Brain pericyte (primary cell): ENCODE measurements at regions not wholly inside any gene's neighbourhood (a gene's known extent, or its start where the extent isn't known, plus 50 kb on each side); places are given as distances from the start of the nearest gene placed in this dataset.
"Not testable (repeated sequence)": the region's sequence is repeated elsewhere in the genome, so short reads cannot be mapped to it uniquely, and the experiment has no call there.

ENCODE experiments used
- DNase-seq: peaks from one replicate; pipeline ENCODE4 v3.0.0-alpha.2; 2012; ENCODE audit warnings: low read depth, low spot score

DNA sequence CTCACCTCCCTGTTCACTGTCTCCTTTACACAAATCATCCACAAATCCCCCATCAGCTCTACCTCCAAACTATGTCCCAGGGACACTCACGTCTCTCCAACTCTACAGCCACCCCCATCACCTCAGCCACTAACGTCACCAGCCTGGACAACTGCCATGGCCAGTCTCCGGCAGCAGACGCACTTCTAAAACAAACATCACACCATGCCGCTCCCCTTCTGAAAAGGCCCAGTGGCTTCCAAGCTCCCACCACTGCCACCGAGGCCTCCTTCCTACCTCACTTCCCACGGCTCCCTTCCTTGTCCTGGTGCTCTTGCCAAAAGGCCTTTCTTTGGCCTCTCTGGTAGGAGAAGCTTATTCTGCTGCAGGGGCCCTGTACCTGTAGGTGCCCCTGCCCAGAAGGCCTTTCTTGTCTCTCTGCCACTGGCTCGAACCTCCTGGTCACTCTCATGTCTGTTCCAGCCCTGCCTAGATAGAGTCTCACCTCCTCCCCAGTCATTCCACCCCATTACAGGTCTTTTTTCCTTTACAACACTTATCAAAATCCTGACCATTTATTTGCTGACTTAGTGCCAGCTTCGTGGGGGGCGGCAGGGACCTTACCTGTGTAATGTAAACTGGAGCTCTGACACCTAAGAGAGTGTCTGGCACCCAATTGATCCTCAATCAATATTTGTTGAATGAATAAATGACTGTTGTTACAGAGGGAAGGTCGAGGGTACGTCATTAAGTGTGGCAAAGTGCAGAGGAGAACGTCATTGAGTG lies 304.2 kb downstream of the GOLGA6L6 start:
- not testable (repeated sequence) for DNase-seq

DNA sequence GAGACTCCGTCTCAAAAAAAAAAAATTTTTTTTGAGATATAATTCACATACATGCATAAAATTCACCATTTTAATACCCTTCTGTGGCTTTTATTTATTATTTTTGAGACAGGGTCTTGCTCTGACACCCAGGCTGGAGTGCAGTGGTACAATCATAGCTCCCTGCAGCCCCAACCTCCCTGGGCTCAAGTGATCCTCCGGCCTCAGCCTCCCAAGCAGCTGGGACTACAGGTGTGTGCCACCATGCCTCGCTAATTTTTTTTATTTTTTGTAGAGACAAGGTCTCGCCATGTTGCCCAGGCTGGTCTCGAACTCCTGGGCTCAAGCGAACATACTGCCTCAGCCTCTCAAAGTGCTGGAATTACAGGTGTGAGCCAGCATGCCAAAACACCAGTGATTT lies 305.9 kb downstream of the GOLGA6L6 start:
- DNase-seq = not testable (repeated sequence)

DNA sequence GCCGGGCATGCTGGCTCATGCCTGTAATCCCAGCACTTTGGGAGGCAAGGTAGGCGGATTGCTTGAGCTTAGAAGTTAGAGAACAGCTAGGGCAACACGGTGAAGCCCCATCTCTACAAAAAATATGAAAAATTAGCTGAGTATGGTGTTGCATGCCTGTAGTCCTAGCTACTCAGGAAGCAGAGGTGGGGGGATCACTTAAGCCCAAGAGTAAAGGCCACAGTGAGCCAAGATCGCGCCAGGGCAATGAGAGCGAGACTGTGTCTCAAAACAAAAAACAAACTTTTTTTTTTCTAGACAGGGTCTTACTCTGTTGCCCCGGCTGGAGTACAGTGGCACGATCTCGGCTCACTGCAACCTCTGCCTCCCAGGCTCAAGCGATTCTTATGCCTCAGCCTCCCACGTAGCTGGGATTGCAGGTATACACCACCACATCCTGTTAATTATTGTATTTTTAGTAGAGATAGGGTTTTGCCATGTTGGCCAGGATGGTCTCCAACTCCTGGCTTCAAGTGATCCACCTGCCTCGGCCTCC lies 307.5 kb downstream of the GOLGA6L6 start:
- DNase-seq = not testable (repeated sequence)

DNA sequence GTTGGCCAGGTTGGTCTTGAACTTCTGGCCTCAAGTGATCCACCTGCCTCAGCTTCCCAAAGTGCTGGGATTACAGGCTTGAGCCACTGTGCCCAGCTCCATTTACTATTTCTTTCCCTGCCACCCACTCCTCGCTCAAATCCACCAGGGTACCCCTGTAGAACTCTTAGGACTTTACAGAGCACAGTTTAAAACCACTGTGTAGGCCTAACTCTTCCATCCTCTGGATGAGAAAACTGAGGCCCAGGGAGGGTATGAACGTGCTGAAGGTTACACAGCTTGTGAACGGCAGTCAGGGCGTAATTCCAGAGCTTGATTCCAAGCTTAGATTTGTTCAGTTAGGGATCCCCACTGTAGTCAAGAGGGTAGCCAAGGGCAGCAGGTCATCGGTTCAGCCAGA lies 309.1 kb downstream of the GOLGA6L6 start:
- DNase-seq = not testable (repeated sequence)

DNA sequence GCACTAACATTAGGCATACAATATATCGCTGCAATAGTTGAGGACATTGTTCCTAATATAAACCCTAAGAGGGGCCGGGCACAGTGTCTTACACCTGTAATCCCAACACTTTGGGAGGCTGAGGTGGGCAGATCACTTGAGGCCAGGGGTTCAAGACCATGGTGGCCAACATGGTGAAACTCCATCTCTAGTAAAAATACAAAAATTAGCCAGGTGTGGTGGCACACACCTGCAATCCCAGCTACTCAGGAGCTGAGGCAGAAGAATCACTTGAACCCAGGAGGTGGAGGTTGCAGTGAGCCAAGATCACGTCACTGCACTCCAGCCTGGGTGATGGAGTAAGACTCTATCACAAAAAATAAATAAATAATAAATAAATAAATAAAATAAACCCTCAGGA lies 310.9 kb downstream of the GOLGA6L6 start:
- DNase-seq = not testable (repeated sequence)

DNA sequence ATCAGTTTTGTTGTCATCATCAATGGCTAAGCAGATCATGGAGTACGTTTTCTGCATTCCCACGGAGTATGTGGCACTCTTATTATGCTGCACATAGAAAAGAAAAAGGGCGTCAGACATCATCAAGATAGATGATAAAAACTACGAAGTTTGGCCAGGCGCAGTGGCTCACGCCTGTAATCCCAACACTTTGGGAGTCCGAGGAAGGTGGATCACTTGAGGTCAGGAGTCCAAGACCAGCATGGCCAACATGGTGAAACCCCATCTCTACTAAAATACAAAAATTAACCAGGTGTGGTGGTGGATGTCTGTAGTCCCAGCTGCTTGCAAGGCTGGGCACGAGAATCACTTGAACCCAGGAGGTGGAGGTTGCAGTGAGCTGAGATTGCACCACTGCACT lies 312.8 kb downstream of the GOLGA6L6 start:
- not testable (repeated sequence) for DNase-seq

DNA sequence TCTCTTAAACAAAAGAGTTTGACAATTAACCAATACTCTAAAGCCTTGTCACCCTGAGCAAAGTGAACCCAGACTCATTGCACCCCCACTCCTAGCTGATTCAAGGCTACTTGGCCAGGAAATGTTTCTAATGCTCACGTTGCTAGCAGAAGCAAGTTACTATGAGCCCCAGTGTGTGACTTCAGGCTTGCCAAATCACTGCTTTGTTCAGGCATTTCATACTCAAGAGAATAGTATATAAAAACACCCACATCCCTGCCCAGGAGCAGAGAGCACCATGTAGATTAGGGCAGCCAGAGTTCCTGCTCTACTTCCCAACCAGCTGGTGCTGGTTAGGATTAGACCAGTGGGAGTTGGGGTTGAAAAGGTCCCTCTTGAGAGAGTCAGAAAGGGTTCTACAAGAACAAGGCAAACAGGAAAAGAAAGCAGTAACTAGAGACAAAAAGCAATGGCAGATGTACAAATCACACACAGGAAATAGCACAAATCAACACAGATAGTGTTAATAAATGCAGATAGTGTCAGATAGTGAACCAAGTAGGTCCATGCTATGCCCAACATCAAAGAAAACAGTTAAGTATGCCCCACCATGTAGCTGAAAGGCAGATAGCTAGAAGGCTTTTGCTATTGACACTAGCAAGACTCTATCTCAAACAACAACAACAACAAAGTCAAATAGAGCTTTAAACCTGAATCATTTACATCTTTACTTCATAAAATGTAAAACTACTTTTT lies 314.3 kb downstream of the GOLGA6L6 start:
- not testable (repeated sequence) for DNase-seq

DNA sequence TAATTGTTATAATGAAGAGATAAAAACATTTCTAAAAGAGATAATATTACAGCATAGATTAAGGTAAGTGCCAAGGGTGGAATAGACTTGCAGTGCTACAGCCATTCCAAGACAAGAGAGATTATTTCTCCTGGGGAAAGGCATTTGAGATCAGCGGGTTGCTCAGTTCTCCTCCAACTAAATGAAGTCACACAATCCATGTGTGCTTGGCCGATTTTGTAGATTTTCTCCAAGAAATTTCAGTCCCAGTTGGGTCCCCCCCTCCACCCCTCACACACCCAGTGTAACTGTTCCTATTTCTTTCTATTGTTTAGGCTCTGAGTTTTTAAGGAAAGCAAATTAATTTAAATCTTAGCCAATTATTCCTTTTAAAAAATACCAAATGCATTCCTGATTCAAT lies 315.1 kb downstream of the GOLGA6L6 start:
- not testable (repeated sequence) for DNase-seq

DNA sequence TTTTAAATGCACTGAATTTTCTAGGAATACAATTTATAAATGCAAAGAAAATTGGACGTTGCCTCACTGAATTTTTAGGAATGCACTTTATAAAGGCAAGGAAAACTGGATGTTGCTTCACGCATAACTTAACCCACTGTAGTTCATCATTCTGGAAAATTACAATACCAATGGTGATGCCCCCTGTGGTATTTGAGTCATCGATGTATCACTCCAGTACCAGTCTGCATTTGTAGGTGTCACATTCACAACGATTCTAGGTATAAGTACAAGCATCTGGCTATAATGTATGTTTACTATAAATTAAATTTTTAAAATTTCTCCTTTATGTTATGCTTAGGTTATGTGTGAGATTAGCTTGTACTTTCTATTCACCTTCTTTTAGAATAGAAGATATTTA lies 320.5 kb downstream of the GOLGA6L6 start:
- not testable (repeated sequence) for DNase-seq

DNA sequence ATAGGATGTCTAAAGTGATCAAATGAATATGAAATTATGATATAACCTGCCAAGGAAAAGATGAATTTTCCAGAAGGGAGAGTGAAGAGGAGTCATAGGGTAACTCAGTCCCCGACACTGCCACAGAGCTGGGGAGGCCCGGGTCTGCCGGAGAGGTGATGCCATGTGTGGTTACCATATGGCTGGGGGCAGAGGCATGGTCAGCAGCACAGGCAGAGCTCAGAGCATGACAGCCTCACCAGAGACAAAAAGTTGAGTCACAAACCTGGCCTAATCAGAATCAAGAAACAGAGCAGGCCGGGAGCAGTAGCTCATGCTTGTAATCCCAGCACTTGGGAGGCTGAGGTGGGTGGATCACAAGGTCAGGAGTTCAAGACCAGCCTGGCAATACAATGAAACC lies 322.4 kb downstream of the GOLGA6L6 start:
- not testable (repeated sequence) for DNase-seq

DNA sequence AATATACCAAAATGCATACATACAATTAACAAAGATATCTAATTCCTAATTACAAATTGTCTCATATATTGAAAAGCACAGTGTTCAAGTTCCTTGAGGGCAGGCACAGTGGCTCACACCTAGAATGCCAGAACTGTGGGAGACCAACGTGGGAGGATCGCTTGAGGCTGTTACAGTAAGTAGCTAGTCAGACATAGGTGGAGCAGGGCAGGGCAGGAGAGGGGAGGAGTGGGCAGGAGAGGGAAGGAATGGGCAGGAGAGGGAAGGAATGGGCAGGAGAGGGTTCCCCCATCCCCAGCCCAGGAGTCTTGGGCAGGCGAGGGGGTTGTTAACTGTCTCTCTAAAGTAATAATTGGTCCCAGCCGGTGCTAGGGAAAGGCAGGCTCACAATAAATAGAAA lies 325.9 kb downstream of the GOLGA6L6 start:
- DNase-seq = not testable (repeated sequence)

DNA sequence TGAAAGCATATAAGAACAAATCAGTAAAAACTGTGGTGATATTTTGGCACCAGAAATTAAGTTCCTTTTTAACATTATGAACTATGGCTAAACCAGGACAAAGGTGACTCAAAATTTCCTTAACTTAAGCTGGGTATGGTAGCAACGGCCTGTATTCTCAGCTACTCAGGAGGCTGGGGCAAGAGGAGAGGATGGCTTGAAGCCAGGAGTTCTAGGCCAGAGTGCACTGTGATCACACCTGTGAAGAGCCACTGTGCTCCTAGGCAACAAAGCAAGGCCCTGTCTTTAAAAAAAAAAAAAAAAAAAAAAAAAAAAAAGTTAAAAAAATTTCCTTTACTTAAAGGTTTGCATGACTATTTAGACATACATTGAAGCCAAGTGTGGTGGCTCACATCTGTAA lies 327.5 kb downstream of the GOLGA6L6 start:
- DNase-seq = not testable (repeated sequence)

DNA sequence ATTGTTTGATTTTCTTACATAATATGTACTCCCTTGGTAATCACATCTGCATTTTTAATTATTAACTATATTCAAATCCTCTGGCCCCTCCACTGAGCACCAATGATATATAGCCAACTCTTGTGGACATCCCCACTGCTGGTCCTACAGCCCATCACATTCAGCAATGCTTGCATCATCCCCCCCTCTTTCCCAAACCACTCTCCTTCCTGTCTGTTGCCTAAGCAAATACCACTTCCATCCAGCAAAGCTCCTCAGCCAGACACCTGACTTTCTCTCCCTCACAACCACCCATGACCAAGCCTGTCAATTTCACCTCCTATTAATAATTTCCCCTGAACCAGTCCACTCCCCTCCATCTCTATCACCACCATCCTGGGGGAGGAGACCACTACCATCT lies 330.1 kb downstream of the GOLGA6L6 start:
- not testable (repeated sequence) for DNase-seq

DNA sequence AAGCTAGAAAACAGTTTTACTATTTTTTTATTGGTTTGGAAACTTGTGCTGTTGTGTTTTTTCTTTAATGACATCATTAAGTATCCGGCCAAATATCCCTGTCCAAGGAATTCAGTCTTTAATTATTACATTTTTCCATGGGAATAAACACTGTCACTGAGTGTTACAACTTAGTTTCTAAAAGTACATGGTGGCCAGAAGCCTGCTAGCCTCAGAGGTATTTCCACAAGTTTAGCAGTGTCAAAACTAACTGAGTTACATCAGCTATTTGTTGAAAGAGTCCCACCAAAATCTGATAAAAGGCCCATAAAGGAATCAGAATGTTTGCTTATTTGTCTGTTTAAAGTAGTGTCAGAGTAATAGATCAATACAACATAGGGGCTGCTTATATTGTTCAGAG lies 331.6 kb downstream of the GOLGA6L6 start:
- not testable (repeated sequence) for DNase-seq

DNA sequence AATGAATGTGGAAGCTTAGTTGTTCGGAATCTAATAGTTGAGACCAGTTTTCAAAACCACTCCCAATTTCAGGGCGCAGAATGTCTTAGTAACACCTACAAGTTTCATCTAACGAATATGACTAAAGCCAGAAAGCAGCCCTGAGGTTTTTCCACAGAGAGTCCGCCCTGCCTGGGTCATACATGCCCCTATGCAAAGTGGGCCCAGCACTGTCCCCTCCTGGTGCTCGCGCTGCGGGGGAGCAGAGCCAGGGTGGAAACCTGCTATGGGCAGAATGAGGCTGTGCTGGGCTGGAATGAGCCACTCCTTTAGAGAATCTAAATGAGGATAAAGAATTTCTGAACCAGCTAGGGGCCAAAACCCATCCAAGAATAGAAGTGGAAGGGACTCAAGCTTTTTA lies 334.0 kb downstream of the GOLGA6L6 start:
- not testable (repeated sequence) for DNase-seq

DNA sequence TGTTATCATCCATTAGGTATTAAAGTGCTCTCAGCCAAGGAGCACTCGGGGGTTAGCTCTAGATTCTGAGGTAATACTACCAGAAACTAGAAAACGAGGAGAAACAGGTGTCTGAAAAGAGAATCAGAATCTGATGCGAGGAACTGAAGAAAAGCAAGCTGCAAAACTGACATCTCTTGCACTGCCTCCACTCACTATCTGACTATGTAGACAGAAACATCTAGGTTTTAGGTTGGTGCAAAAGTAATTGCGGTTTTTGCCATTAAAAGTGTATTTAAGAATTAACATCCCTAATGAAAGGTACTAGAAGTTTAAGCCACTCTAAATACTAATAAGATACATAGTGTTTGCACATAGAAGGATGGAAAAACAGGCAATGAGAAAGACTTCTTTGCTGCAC lies 334.4 kb downstream of the GOLGA6L6 start:
- DNase-seq = not testable (repeated sequence)

DNA sequence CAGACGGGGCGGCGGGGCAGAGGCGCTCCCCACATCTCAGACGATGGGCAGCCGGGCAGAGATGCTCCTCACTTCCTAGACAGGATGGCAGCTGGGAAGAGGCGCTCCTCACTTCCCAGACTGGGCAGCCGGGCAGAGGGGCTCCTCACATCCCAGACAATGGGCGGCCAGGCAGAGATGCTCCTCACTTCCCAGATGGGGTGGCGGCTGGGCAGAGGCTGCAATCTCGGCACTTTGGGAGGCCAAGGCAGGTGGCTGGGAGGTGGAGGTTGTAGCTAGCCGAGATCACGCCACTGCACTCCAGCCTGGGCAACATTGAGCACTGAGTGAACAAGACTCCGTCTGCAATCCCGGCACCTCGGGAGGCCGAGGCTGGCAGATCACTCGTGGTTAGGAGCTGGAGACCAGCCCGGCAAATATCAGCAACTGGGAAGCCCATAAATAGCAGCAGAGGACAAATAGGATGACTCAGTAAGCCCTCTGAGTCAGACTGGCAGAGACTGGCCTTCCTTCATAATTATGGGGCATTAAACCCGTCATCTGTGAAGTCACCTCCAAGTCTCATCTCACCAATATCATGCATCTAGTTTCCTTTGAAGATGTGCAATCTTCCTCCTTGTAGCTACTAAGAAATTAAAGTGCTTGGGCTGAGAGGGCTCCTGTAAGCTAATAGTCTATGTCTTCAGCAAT lies 337.3 kb downstream of the GOLGA6L6 start:
- DNase-seq = not testable (repeated sequence)

DNA sequence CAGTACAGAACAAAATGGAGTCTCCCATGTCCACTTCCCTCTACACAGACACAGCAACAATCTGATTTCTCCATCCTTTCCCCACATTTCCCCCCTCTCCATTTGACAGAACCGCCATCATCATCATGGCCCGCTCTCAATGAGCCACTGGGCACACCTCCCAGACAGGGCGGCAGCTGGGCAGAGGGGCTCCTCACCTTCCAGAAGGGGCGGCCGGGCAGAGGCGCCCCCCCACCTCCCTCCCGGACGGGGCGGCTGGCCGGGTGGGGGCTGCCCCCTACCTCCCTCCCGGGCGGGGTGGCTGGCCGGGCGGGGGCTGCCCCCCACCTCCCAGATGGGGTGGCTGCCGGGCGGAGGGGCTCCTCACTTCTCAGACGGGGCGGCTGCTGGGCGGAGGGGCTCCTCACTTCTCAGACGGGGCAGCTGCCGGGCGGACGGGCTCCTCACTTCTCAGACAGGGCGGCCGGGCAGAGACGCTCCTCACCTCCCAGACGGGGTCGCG lies 337.9 kb downstream of the GOLGA6L6 start:
- not testable (repeated sequence) for DNase-seq

DNA sequence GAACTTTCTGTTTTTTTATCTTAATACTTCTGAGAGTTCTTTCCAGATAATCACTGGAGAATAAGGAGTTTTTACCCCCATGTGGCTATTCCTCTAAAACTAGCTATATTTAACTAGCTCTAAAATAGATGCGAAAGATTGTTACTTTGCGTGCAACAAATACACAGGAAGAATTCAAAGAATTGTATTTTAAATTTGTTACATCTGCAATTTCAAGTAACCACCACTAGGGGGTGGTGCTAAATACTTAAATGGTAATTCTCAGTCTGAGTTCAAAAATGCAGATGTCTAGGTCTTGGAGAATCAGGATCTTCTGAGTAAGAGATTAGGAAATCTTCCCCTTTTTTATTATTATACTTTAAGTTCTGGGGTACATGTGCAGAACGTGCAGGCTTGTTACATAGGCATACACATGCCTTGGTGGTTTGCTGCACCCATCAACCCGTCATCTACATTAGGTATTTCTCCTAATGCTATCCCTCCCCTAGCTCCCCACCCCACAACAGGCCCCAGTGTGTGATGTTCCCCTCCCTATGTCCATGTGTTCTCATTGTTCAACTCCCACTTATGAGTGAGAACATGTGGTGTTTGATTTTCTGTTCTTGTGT lies 346.9 kb downstream of the GOLGA6L6 start:
- not testable (repeated sequence) for DNase-seq

DNA sequence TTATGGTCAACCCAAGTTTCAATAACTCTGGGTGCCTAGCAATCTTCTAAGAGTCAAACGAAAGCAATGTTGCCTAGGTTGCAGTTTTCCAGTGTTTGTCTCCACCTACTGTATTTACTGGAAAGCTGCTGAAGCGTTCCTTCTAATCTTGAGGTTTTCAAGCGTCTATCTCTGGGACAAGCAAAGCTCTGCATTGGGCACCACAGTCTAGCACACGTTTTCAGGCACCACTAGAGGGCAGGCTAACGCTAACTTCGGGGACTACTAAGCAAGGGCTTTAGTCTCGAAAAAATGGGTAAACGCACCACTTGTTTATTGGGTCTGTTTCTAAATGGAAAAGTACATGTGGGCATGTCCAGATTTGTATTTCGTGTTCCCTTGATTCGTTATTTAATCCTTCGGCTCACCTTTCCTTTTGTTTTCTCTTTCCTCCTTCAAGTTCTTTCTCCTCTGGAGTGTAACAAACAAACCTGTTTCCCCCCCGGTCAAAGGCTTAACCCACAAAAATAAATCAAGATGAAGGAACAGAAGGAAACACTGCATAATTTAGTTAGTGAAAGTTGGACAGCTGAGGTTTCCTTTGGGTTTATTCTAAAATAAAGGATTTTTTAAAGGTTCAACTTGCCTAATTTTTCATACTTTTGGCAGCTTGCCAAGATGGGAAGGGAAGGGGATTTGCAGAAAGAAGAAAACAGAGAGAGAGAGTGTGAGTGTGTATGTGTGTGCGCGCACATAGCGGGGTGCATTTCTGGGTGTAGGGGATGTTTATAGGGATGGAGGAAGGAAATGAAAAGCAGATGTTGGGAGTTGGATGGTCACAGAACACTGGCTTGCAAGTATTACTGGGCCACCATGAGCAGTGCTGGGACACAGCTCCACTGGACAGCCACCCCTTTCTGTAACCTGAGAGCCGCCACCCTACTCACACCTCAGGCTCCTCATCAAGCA lies 348.3 kb downstream of the GOLGA6L6 start:
- not testable (repeated sequence) for DNase-seq
